Fibroblast of mammary gland (primary cell): ENCODE measurements at regions not wholly inside any gene's neighbourhood (a gene's known extent, or its start where the extent isn't known, plus 50 kb on each side); places are given as distances from the start of the nearest gene placed in this dataset.

Source experiments
- DNase-seq: peaks from one replicate; pipeline ENCODE4 v3.0.0-alpha.2; 2010; ENCODE audit warnings: low read depth
- H3K4me3 ChIP-seq: 2 replicates; pipeline ENCODE4 v1.5.1; 2011; ENCODE audit warnings: low read depth, mild to moderate bottlenecking, low read length, moderate library complexity; ENCODE audit not compliant: control insufficient read depth
- CTCF ChIP-seq: conservative IDR thresholded peaks from 2 replicates; pipeline ENCODE4 v1.5.1; 2011; ENCODE audit warnings: low read depth, low read length, inconsistent platforms; ENCODE audit not compliant: control insufficient read depth, insufficient read depth

GRCh38 chr3:13963137-13963886 lies 83.4 kb upstream of the WNT7A start:
- TF ChIP-seq CTCF, result no peak
- DNase-seq, result no peak
- H3K4me3 ChIP-seq, result no peak overlapping the region

- no peak for DNase-seq
- TF ChIP-seq CTCF, result no peak
- H3K4me3 ChIP-seq, result no peak overlapping the region
Observed at GRCh38 chr3:13954741-13955483, 75.0 kb upstream of the WNT7A start.

GRCh38 chr3:13954266-13954665 lies 74.4 kb upstream of the WNT7A start:
- no peak for DNase-seq
- no peak for TF ChIP-seq CTCF
- no peak overlapping the region for H3K4me3 ChIP-seq

- DNase-seq, result no peak
- no peak overlapping the region for H3K4me3 ChIP-seq
- TF ChIP-seq CTCF, result no peak
Observed at GRCh38 chr3:13951184-13951583, 71.3 kb upstream of the WNT7A start.

- no peak overlapping the region for H3K4me3 ChIP-seq
- DNase-seq, result no peak
- TF ChIP-seq CTCF, result no peak
Observed at GRCh38 chr3:13950042-13950441, 70.2 kb upstream of the WNT7A start.

GRCh38 chr3:13947912-13948311 lies 68.0 kb upstream of the WNT7A start:
- TF ChIP-seq CTCF, result no peak
- no peak for DNase-seq
- no peak overlapping the region for H3K4me3 ChIP-seq
